Keratinocyte (primary cell): ENCODE measurements at regions not wholly inside any gene's neighbourhood (a gene's known extent, or its start where the extent isn't known, plus 50 kb on each side); places are given as distances from the start of the nearest gene placed in this dataset.

ENCODE experiments used
- DNase-seq: peaks from one replicate; pipeline ENCODE4 v3.0.0-alpha.2; 2011; ENCODE audit warnings: low read depth, missing footprints, low spot score
- FAIRE-seq: peaks from 2 replicates; lab custom pipeline; 2011; peaks lifted over from hg19 to GRCh38; lab: Jason Lieb, UNC
- H2AFZ ChIP-seq: 2 replicates; pipeline ENCODE4 v1.6.0; 2012; ENCODE audit warnings: low read length, control low read depth, inconsistent platforms; ENCODE audit not compliant: control insufficient read depth
- H3K27ac ChIP-seq: 2 replicates; pipeline ENCODE4 v1.5.1; 2011; ENCODE audit warnings: low read length; ENCODE audit not compliant: control insufficient read depth, insufficient read depth
- H3K27me3 ChIP-seq: 3 replicates; pipeline ENCODE4 v1.6.0; 2011; ENCODE audit warnings: low read length; ENCODE audit not compliant: control insufficient read depth, insufficient read depth; ENCODE audit errors: extremely low read depth
- H3K36me3 ChIP-seq, 2 experiments: 2 replicates in 1 of 2; 3 replicates in 1 of 2; pipeline ENCODE4 v1.5.1; 2011; ENCODE audit warnings: low read length in 2 of 2, mild to moderate bottlenecking in 1 of 2; ENCODE audit not compliant: control insufficient read depth in 2 of 2, insufficient read depth in 2 of 2; ENCODE audit errors: extremely low read depth in 1 of 2
- H3K4me1 ChIP-seq: 3 replicates; pipeline ENCODE4 v1.5.1; 2011; ENCODE audit warnings: low read length; ENCODE audit not compliant: control insufficient read depth, insufficient read depth; ENCODE audit errors: extremely low read depth
- H3K4me2 ChIP-seq: 3 replicates; pipeline ENCODE4 v1.6.0; 2011; ENCODE audit warnings: low read depth, low read length; ENCODE audit not compliant: control insufficient read depth, insufficient read depth; ENCODE audit errors: extremely low read depth
- H3K4me3 ChIP-seq, 3 experiments: fragments of 200-600 bp in 1 of 3; sonication (generic) in 1 of 3; 2 replicates in 2 of 3; 3 replicates in 1 of 3; pipeline ENCODE4 v1.5.1; 2011 to 2016; ENCODE audit warnings: low read length in 3 of 3, mild to moderate bottlenecking in 3 of 3, control low read depth in 2 of 3, inconsistent platforms in 1 of 3, low read depth in 1 of 3, mixed read lengths in 1 of 3, mixed run types in 1 of 3, moderate library complexity in 1 of 3; ENCODE audit not compliant: control insufficient read depth in 2 of 3, insufficient read depth in 2 of 3; ENCODE audit errors: extremely low read depth in 1 of 3
- H3K79me2 ChIP-seq: 2 replicates; pipeline ENCODE4 v1.6.0; 2012; ENCODE audit warnings: low read length; ENCODE audit not compliant: control insufficient read depth, insufficient read depth
- H3K9ac ChIP-seq: 3 replicates; pipeline ENCODE4 v1.6.0; 2011; ENCODE audit warnings: low read length; ENCODE audit not compliant: control insufficient read depth, insufficient read depth; ENCODE audit errors: extremely low read depth
- H3K9me1 ChIP-seq: 3 replicates; pipeline ENCODE4 v1.6.0; 2011; ENCODE audit warnings: low read length; ENCODE audit not compliant: control insufficient read depth, insufficient read depth; ENCODE audit errors: extremely low read depth
- H3K9me3 ChIP-seq: 2 replicates; pipeline ENCODE4 v1.5.1; 2012; ENCODE audit warnings: low read depth, low read length; ENCODE audit not compliant: control insufficient read depth
- H4K20me1 ChIP-seq: 3 replicates; pipeline ENCODE4 v1.6.0; 2011; ENCODE audit warnings: low read length; ENCODE audit not compliant: control insufficient read depth, insufficient read depth; ENCODE audit errors: extremely low read depth
- CTCF ChIP-seq, 3 experiments: IDR thresholded peaks in 1 of 3; conservative IDR thresholded peaks in 1 of 3; optimal IDR thresholded peaks in 1 of 3; 2 replicates in 2 of 3; 3 replicates in 1 of 3; pipeline versions ENCODE3 to v1.5.1; 2011; ENCODE audit warnings: low read length in 3 of 3, mild to moderate bottlenecking in 3 of 3, moderate library complexity in 2 of 3, control low read depth in 1 of 3, inconsistent platforms in 1 of 3; ENCODE audit not compliant: insufficient read depth in 2 of 3; ENCODE audit errors: extremely low read depth in 1 of 3
- EZH2 ChIP-seq: IDR thresholded peaks from one replicate; pipeline ENCODE4 v1.6.1; 2012; ENCODE audit warnings: inconsistent platforms, mild to moderate bottlenecking, low read length, moderate library complexity
- dilution Hi-C: fragments of 300-500 bp; cut with MboI; formaldehyde crosslinking; loops from one replicate; pipeline ENCODE4 v1.7.0; 2020; ENCODE audit warnings: low sequenced_read_pairs; ENCODE audit not compliant: extremely low pct_ligation_motif_present

GRCh38 chr1:157277913-157278312 lies 139.7 kb upstream of the ETV3 start:
- Histone ChIP-seq H3K27ac (no peak overlapping the region), H3K4me2 (no peak overlapping the region), H3K27me3 (peaks cover 4% of the 10 kb centered on the region), H3K9ac (no peak overlapping the region), H3K4me1 (no peaks in the 10 kb centered on the region), H2AFZ (no peak overlapping the region), H3K79me2 (no peaks in the 10 kb centered on the region), H3K9me1 (no peaks in the 10 kb centered on the region), H4K20me1 (no peaks in the 10 kb centered on the region), H3K9me3 (no peaks in the 10 kb centered on the region), H3K36me3 (no peaks in the 10 kb centered on the region), H3K4me3 (no peak overlapping the region)
- dilution Hi-C loops: no loop called here
- TF ChIP-seq CTCF (optimal IDR thresholded peaks at IDR 0.05 in 1 of 3, IDR thresholded peaks at IDR 0.05 in 1 of 3, conservative IDR thresholded peaks at IDR 0.05 in 1 of 3; ENCODE audit: extremely low read depth in 1 of 3, insufficient read depth in 2 of 3, low read length in 3 of 3) (no peak), EZH2 (no peak)
- DNase-seq: no peak
- no peak for FAIRE-seq

- dilution Hi-C loops: no loop called here
- H3K4me3 ChIP-seq: no peak overlapping the region
- no peak overlapping the region for H3K4me2 ChIP-seq
- H3K79me2 ChIP-seq: no peaks in the 10 kb centered on the region
- no peaks in the 10 kb centered on the region for H4K20me1 ChIP-seq
- TF ChIP-seq CTCF (optimal IDR thresholded peaks at IDR 0.05 in 1 of 3, IDR thresholded peaks at IDR 0.05 in 1 of 3, conservative IDR thresholded peaks at IDR 0.05 in 1 of 3; ENCODE audit: extremely low read depth in 1 of 3, insufficient read depth in 2 of 3, low read length in 3 of 3): no peak
- no peak for TF ChIP-seq EZH2
- peaks cover 4% of the 10 kb centered on the region for H3K27me3 ChIP-seq
- FAIRE-seq (no peak), DNase-seq (no peak)
- no peak overlapping the region for H3K9ac ChIP-seq
- H2AFZ ChIP-seq: no peak overlapping the region
- no peaks in the 10 kb centered on the region for H3K9me1 ChIP-seq
- H3K4me1 ChIP-seq: no peaks in the 10 kb centered on the region
- H3K9me3 ChIP-seq: no peaks in the 10 kb centered on the region
- no peak overlapping the region for H3K27ac ChIP-seq
- H3K36me3 ChIP-seq: no peaks in the 10 kb centered on the region
Measured at GRCh38 chr1:157277281-157277680, 139.1 kb upstream of the ETV3 start.
